Endodermal cell (in vitro differentiated cells): ENCODE measurements at regions not wholly inside any gene's neighbourhood (a gene's known extent, or its start where the extent isn't known, plus 50 kb on each side); places are given as distances from the start of the nearest gene placed in this dataset.

Experiments
- DNase-seq: peaks from one replicate; pipeline ENCODE4 v3.0.0-alpha.2; 2017
- H3K27ac ChIP-seq: 2 replicates; pipeline ENCODE4 v1.5.1; 2013; ENCODE audit warnings: mild to moderate bottlenecking, low read depth, low read length, moderate library complexity
- H3K27me3 ChIP-seq: 2 replicates; pipeline ENCODE4 v1.6.1; 2013; ENCODE audit warnings: mild to moderate bottlenecking, low read length, moderate library complexity; ENCODE audit not compliant: insufficient read depth, control insufficient read depth, poor library complexity, severe bottlenecking
- H3K36me3 ChIP-seq: 2 replicates; pipeline ENCODE4 v1.7.0; 2013; ENCODE audit warnings: mild to moderate bottlenecking, low read length, moderate library complexity; ENCODE audit not compliant: control insufficient read depth, insufficient read depth
- H3K4me1 ChIP-seq: one replicate; pipeline ENCODE4 v1.7.0; 2013; ENCODE audit warnings: low read length; ENCODE audit not compliant: control insufficient read depth, insufficient read depth
- H3K4me3 ChIP-seq: 2 replicates; pipeline ENCODE4 v1.5.1; 2013; ENCODE audit warnings: mild to moderate bottlenecking, low read length, moderate library complexity
- H3K9ac ChIP-seq: 2 replicates; pipeline ENCODE4 v1.6.1; 2013; ENCODE audit warnings: mild to moderate bottlenecking, low read length, moderate library complexity; ENCODE audit not compliant: poor library complexity, severe bottlenecking; ENCODE audit errors: extremely low read depth
- H3K9me3 ChIP-seq: 2 replicates; pipeline ENCODE4 v1.6.1; 2013; ENCODE audit warnings: mild to moderate bottlenecking, low read length, moderate library complexity; ENCODE audit not compliant: control insufficient read depth
- H3K27ac Mint-ChIP-seq: 2 replicates; pipeline ENCODE4 v1.8.0; 2020; ENCODE audit warnings: mixed read lengths
- H3K27me3 Mint-ChIP-seq: 2 replicates; pipeline ENCODE4 v1.8.0; 2021; ENCODE audit warnings: mild to moderate bottlenecking, mixed read lengths; ENCODE audit not compliant: insufficient read depth
- H3K36me3 Mint-ChIP-seq: 2 replicates; pipeline ENCODE4 v1.8.0; 2020; ENCODE audit warnings: low read depth, mixed read lengths
- H3K4me1 Mint-ChIP-seq: 2 replicates; pipeline ENCODE4 v1.8.0; 2020; ENCODE audit warnings: mixed read lengths
- H3K4me3 Mint-ChIP-seq: 2 replicates; pipeline ENCODE4 v1.8.0; 2020; ENCODE audit warnings: mild to moderate bottlenecking, moderate library complexity, mixed read lengths
- H3K9me3 Mint-ChIP-seq: 2 replicates; pipeline ENCODE4 v1.8.0; 2020; ENCODE audit warnings: mild to moderate bottlenecking, mixed read lengths
- CTCF ChIP-seq: fragments of 200-600 bp; sonication (generic); conservative IDR thresholded peaks from 2 replicates; pipeline ENCODE4 v1.5.0; 2021; ENCODE audit warnings: antibody characterized with exemption, mild to moderate bottlenecking
- WGBS, 2 experiments: methylation state at CpG; one replicate each; pipeline versions ENCODE4 v1.1.5 to v1.1.7; 2013; ENCODE audit warnings: missing lambda C conversion rate in 2 of 2, mixed read lengths in 1 of 2; ENCODE audit not compliant: insufficient coverage in 1 of 2, insufficient read length in 1 of 2; 5-methylcytosine and 5-hydroxymethylcytosine counted together

- DNase-seq: no peak
- Mint-ChIP-seq H3K36me3 (no peaks in the 10 kb centered on the region), H3K27me3 (no peaks in the 10 kb centered on the region), H3K27ac (peak overlapping the region; percentile 82), H3K4me3 (peak overlapping the region; percentile 64), H3K4me1 (peaks cover 60% of the 10 kb centered on the region), H3K9me3 (no peaks in the 10 kb centered on the region)
- Histone ChIP-seq H3K4me3 (peak overlapping the region; percentile 72), H3K36me3 (no peaks in the 10 kb centered on the region), H3K27ac (peak overlapping the region; percentile 27), H3K4me1 (peaks cover 17% of the 10 kb centered on the region), H3K27me3 (no peaks in the 10 kb centered on the region), H3K9ac (no peak overlapping the region), H3K9me3 (no peaks in the 10 kb centered on the region)
- TF ChIP-seq CTCF: no peak
- whole genome bisulfite sequencing, 2 experiments: 50 to 60% methylated on average over 2 to 5 of the region's 6 CpGs
These were observed 102.1 kb upstream of the SSBP2 start for GRCh38 chr5:81853030-81853357.

GRCh38 chr5:81852291-81853029 lies 101.6 kb upstream of the SSBP2 start:
- H3K9me3 Mint-ChIP-seq: no peaks in the 10 kb centered on the region
- Histone ChIP-seq H3K4me3 (peak overlapping the region; percentile 72), H3K36me3 (no peaks in the 10 kb centered on the region), H3K27me3 (no peaks in the 10 kb centered on the region), H3K9me3 (no peaks in the 10 kb centered on the region), H3K4me1 (peaks cover 17% of the 10 kb centered on the region), H3K9ac (no peak overlapping the region), H3K27ac (peak overlapping the region; percentile 65)
- no peak for TF ChIP-seq CTCF
- peak overlapping the region; percentile 64 for H3K4me3 Mint-ChIP-seq
- no peaks in the 10 kb centered on the region for H3K36me3 Mint-ChIP-seq
- WGBS, 2 experiments: 3 to 4% methylated on average over 7 to 24 of the region's 26 CpGs
- peaks cover 57% of the 10 kb centered on the region for H3K4me1 Mint-ChIP-seq
- no peaks in the 10 kb centered on the region for H3K27me3 Mint-ChIP-seq
- DNase-seq: peak; percentile 87
- H3K27ac Mint-ChIP-seq: peak overlapping the region; percentile 82

GRCh38 chr5:81851481-81852178 lies 100.7 kb upstream of the SSBP2 start:
- no peak for TF ChIP-seq CTCF
- H3K36me3 ChIP-seq: no peaks in the 10 kb centered on the region
- H3K27ac ChIP-seq: peak overlapping the region; percentile 98
- no peaks in the 10 kb centered on the region for H3K9me3 ChIP-seq
- Mint-ChIP-seq H3K36me3 (no peaks in the 10 kb centered on the region), H3K27ac (peak overlapping the region; percentile 98), H3K27me3 (no peaks in the 10 kb centered on the region), H3K9me3 (no peaks in the 10 kb centered on the region), H3K4me1 (peaks cover 49% of the 10 kb centered on the region), H3K4me3 (peak overlapping the region; percentile 64)
- peak overlapping the region; percentile 51 for H3K9ac ChIP-seq
- WGBS, 2 experiments: 0% methylated on average over 26 to 31 of the region's 31 CpGs
- peaks cover 17% of the 10 kb centered on the region for H3K4me1 ChIP-seq
- DNase-seq: peak; percentile 98
- H3K27me3 ChIP-seq: no peaks in the 10 kb centered on the region
- peak overlapping the region; percentile 76 for H3K4me3 ChIP-seq
